GM23248 (cell line): ENCODE measurements at regions not wholly inside any gene's neighbourhood (a gene's known extent, or its start where the extent isn't known, plus 50 kb on each side); places are given as distances from the start of the nearest gene placed in this dataset.

Experiments
- EZH2 ChIP-seq: fragments of 200-600 bp; sonication (generic); IDR thresholded peaks from 2 replicates; pipeline ENCODE4 v1.6.1; 2018; ENCODE audit warnings: antibody characterized with exemption, mild to moderate bottlenecking; ENCODE audit not compliant: insufficient read depth, poor library complexity, severe bottlenecking
- EZH2phosphoT487 ChIP-seq: fragments of 200-600 bp; sonication (generic); IDR thresholded peaks from 2 replicates; pipeline ENCODE4 v1.6.1; 2018; ENCODE audit warnings: antibody characterized with exemption, moderate library complexity, mild to moderate bottlenecking, low read depth; ENCODE audit not compliant: insufficient read depth

DNA sequence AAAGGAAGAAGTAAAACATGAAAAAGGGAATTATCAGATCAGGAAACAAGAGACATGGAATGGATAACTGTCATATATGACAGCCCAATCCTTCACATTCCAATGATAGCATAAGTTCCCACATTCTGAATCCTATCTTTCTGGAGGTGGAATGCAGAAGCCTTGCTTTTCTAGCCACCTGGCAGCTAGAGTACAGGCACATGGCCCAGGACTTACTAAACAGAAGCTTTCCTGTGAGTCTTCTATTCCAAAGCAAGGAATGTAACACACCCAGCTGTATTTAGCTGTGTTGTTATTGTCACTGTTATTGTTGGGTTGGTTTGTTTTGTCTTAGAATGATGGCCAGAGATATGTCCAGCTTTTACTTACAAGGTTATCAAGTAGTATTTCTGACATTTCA lies 780.5 kb upstream of the ZNF608 start:
- TF ChIP-seq EZH2phosphoT487 (no peak), EZH2 (no peak)
